DMS79 (cell line): ENCODE measurements at regions not wholly inside any gene's neighbourhood (a gene's known extent, or its start where the extent isn't known, plus 50 kb on each side); places are given as distances from the start of the nearest gene placed in this dataset.

Experiments
- DNase-seq: peaks from one replicate; lab custom pipeline; 2025; lab: John Stamatoyannopoulos, UW

GRCh38 chr2:217477583-217477982 lies 525.2 kb downstream of the TNS1 start:
- no peak for DNase-seq

- no peak for DNase-seq
Measured at GRCh38 chr2:217475791-217476190, 527.0 kb downstream of the TNS1 start.

GRCh38 chr2:217475101-217475500 lies 527.7 kb downstream of the TNS1 start:
- no peak for DNase-seq

- DNase-seq, result no peak
Measured at GRCh38 chr2:217471319-217471718, 531.5 kb downstream of the TNS1 start.

- no peak for DNase-seq
Measured at GRCh38 chr2:217469203-217469810, 533.5 kb downstream of the TNS1 start.

- no peak for DNase-seq
Measured at GRCh38 chr2:217468042-217468830, 534.6 kb downstream of the TNS1 start.

- no peak for DNase-seq
Measured at GRCh38 chr2:217467331-217467730, 535.5 kb downstream of the TNS1 start.

- no peak for DNase-seq
Measured at GRCh38 chr2:217466805-217467204, 536.0 kb downstream of the TNS1 start.

GRCh38 chr2:217466104-217466503 lies 536.7 kb downstream of the TNS1 start:
- no peak for DNase-seq

GRCh38 chr2:217465100-217465499 lies 537.7 kb downstream of the TNS1 start:
- no peak for DNase-seq

- DNase-seq, result no peak
Measured at GRCh38 chr2:217463402-217464075, 539.3 kb downstream of the TNS1 start.

GRCh38 chr2:217462121-217462520 lies 540.7 kb downstream of the TNS1 start:
- no peak for DNase-seq

GRCh38 chr2:217461674-217462073 lies 541.1 kb downstream of the TNS1 start:
- DNase-seq, result no peak

GRCh38 chr2:217459680-217460405 lies 543.0 kb downstream of the TNS1 start:
- no peak for DNase-seq

- no peak for DNase-seq
Measured at GRCh38 chr2:217459016-217459415, 543.8 kb downstream of the TNS1 start.

GRCh38 chr2:217456016-217456415 lies 546.8 kb downstream of the TNS1 start:
- DNase-seq, result no peak

- no peak for DNase-seq
Measured at GRCh38 chr2:217452928-217453327, 549.9 kb downstream of the TNS1 start.

- no peak for DNase-seq
Measured at GRCh38 chr2:217451666-217452065, 551.1 kb downstream of the TNS1 start.

- DNase-seq, result no peak
Measured at GRCh38 chr2:217449444-217449843, 553.4 kb downstream of the TNS1 start.

GRCh38 chr2:217448860-217449259 lies 553.9 kb downstream of the TNS1 start:
- DNase-seq, result no peak

GRCh38 chr2:217445723-217446122 lies 557.1 kb downstream of the TNS1 start:
- DNase-seq, result no peak

GRCh38 chr2:217444932-217445331 lies 557.9 kb downstream of the TNS1 start:
- DNase-seq, result no peak

GRCh38 chr2:217444509-217444908 lies 558.3 kb downstream of the TNS1 start:
- DNase-seq, result no peak
